GM12864 (cell line): ENCODE measurements at regions not wholly inside any gene's neighbourhood (a gene's known extent, or its start where the extent isn't known, plus 50 kb on each side); places are given as distances from the start of the nearest gene placed in this dataset.
A peak's percentile ranks its signal among the peaks of the same experiment; 100 is the strongest.

ENCODE experiments used
- DNase-seq: peaks from one replicate; pipeline ENCODE4 v3.0.0-alpha.2; 2011; ENCODE audit warnings: low read depth
- H3K4me3 ChIP-seq: 2 replicates; pipeline ENCODE4 v1.5.1; 2011; ENCODE audit warnings: mild to moderate bottlenecking, low read depth, low read length, control low read depth
- TF ChIP-seq, protein P1 (sequence below): IDR thresholded peaks from 2 replicates; pipeline ENCODE4 v1.5.1; 2011; ENCODE audit warnings: low read depth, mild to moderate bottlenecking, moderate library complexity, low read length, control low read depth, inconsistent platforms; ENCODE audit errors: missing control alignments

DNA sequence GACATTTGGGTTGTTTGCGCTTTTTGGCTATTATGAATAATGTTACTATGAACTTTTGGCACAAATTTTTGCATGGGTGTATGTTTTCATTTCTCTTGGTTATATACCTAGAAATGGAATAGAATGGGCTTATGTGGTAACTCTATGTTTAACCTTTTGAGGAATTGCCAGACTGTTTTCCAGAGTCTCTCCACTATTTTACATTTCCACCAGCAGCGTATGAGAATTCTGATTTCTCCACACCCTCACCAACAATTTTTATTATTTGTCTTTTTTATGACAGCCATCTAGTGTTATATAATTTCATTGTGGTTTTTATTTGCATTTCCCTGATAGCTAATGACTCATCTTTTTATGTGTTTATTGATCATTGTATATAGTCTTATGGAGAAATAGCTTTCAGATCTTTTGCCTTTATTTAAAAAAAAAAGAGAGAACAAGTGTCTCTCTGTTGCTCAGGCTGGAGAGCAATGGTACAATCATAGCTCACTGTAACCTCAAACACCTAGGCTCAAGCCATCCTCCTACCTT, 247.2 kb downstream of the OPA1 start:
- no peak overlapping the region for H3K4me3 ChIP-seq
- no peak for DNase-seq
- TF ChIP-seq, protein P1, sequence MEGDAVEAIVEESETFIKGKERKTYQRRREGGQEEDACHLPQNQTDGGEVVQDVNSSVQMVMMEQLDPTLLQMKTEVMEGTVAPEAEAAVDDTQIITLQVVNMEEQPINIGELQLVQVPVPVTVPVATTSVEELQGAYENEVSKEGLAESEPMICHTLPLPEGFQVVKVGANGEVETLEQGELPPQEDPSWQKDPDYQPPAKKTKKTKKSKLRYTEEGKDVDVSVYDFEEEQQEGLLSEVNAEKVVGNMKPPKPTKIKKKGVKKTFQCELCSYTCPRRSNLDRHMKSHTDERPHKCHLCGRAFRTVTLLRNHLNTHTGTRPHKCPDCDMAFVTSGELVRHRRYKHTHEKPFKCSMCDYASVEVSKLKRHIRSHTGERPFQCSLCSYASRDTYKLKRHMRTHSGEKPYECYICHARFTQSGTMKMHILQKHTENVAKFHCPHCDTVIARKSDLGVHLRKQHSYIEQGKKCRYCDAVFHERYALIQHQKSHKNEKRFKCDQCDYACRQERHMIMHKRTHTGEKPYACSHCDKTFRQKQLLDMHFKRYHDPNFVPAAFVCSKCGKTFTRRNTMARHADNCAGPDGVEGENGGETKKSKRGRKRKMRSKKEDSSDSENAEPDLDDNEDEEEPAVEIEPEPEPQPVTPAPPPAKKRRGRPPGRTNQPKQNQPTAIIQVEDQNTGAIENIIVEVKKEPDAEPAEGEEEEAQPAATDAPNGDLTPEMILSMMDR = no peak

DNA sequence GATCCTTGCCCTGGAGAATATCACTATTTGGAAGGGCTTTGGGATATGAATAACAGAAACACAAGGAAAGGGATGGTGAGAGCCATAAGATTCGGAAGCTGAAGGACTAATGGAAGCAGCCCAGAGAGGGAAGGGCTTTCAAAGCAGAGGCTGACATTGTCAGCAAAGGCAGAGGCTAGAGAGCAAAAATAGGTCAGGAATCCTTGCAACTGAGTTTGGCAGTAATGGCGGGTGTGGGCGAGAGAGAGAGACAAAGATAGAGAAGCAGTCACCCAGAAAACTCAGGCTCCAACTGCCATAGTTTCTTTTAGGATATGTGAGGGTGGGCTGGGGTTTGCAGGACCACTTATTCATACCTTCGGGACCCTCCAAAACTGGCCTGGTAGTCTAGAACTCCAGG, 248.6 kb downstream of the OPA1 start:
- no peak overlapping the region for H3K4me3 ChIP-seq
- DNase-seq = no peak
- TF ChIP-seq, protein P1 = no peak

DNA sequence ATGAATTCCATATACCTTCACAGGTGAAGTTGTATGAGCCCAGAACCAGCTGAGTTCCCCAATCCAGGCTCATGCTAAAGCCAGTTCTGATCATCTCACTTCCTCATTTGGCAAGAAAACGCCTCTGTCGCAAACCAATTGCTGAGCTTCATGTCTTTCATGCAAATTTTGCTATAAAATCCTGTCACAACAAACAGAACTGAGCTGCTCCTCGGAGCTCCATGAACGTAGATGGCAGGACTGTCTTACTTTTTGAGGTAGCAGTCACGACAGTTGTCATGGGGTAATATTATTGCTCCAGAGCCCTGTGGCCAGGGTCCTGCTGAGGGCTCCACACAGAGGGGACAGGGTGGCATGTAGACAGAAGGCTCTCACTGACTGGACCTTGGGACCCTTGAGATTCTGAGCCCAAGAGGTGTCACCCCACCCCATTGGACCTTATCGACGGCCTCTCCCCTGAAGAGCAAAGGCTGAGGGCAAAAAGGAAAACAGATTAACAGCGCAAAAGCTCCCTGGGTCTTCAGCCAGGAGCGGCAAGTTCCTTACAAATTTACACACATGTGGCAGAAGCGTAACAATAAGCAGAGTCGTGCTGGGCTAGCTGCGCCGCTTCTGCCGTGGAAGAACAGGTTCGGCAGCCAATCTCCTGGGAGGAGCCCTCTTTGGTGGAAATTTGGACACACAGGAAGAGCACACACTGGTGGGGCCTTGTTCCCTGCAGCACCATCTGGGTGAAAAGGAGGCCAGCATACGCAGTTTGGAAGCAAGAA, 249.2 kb downstream of the OPA1 start:
- TF ChIP-seq, protein P1 = no peak
- DNase-seq = peak; percentile 65
- no peak overlapping the region for H3K4me3 ChIP-seq

DNA sequence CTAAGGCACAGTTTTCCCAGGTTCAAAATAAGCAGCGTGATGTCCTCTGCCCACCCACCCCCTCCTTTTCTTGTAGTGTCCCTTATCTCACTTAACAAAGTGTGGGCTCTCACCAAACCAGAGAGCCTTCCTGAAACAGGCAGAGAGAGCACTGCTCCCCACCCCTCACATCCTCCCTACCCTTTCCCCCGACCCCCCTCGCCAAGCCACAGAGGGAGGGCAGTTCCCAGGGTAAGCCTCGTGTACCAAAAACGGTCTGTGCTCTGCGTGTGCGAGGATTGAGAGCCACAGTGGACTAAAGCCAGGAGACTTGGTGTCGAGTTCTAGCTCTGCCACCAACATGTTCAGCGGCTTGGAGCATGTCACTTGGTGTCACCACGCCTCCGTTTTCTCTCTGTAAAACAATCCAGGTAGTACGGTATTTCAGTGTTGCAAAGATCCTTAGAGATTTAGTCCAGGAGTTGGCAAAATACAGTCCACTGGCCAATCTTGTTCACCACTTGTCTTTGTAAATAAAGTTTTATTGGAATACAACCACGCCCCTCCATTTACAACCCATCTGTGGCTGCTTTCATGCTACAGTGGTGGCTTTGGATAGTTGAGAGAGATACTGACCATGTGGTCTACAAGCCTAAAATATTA, 249.9 kb downstream of the OPA1 start:
- H3K4me3 ChIP-seq = no peak overlapping the region
- no peak for DNase-seq
- TF ChIP-seq, protein P1 = no peak

DNA sequence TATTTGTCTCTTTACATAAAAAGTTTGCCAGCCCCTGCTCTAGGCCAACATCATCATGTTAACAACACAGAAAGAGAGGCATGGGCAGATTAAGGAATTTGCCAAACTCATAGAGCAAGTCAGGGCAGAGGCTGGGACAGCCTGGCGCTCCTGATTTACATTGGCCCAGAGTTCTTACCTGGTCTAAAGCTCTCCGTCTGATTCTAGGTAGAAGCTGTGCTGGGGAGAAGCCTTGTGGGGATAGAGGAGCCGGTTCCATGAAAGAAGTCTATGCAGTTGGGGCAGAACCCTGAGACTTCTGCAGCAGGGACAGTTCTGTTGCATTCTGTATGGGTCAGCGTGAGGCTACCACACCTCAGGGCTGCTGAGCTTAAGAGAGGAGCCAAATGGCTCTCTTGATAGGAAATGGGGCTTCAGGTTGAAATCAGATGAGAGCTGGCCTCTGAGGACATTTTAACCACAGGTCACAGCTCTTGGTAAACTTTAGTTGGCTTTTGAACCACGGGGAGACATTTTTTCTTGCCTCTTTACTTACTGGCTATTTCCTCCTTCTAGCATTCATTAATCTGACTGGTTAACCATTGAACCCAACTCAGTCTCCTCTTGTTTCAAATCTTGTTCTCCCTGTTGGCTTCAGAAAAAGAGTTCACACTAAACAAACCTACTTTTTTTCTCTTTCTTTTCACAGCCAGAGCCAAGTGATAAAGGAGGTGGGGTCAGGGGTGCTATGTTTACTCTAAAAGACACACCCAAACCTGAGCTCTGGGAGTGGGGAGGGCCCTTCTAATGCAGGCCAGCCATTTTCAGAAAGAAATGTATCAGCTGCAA, 250.7 kb downstream of the OPA1 start:
- TF ChIP-seq, protein P1 = no peak
- DNase-seq = no peak
- H3K4me3 ChIP-seq = no peak overlapping the region

DNA sequence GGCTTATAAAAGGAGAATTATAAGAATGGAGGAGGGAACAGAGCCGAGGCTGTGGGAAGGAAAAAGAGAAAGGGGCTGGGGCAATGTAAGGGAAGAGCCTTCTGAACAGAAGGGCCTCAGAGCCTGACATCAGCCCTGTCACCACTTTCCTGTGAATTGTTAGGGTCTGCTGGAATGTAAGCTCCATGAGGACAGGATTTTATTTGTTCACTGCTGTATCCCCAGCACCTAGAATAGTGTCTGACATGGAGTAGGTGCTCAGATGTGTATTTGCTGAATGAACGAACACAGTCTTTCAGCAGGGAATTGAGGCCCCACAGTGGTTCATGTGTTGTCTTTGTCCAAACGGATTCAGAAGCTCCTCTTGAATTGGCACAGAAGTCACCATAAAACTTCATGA, 251.5 kb downstream of the OPA1 start:
- TF ChIP-seq, protein P1 = no peak
- DNase-seq = no peak
- H3K4me3 ChIP-seq = no peak overlapping the region
